GM23338 (cell line): ENCODE measurements at regions not wholly inside any gene's neighbourhood (a gene's known extent, or its start where the extent isn't known, plus 50 kb on each side); places are given as distances from the start of the nearest gene placed in this dataset.
A peak's percentile ranks its signal among the peaks of the same experiment; 100 is the strongest.

Source experiments
- ATAC-seq: fragments of 200-7000 bp; cut with Tn5 transposase; 3 replicates; pipeline ENCODE4 v1.9.1; 2020
- DNase-seq: peaks from one replicate; pipeline ENCODE4 v3.0.0-alpha.2; 2015; ENCODE audit warnings: low spot score
- H2AFZ ChIP-seq: fragments of 200-600 bp; sonication (generic); 2 replicates; pipeline ENCODE4 v1.8.0; 2016; ENCODE audit warnings: antibody characterized with exemption, mild to moderate bottlenecking, moderate library complexity
- H3F3A ChIP-seq: fragments of 200-600 bp; sonication (generic); replicated peaks from 2 replicates; pipeline ENCODE4 v1.8.0; 2017; ENCODE audit warnings: antibody characterized with exemption, mixed run types, low read depth
- H3K27ac ChIP-seq: fragments of 200-600 bp; sonication (generic); 2 replicates; pipeline ENCODE4 v1.6.1; 2016; ENCODE audit warnings: low read depth
- H3K27me3 ChIP-seq: fragments of 200-600 bp; sonication (generic); 2 replicates; pipeline ENCODE4 v1.8.0; 2016; ENCODE audit warnings: mild to moderate bottlenecking, mixed run types, moderate library complexity; ENCODE audit not compliant: insufficient read depth
- H3K36me3 ChIP-seq: fragments of 200-600 bp; sonication (generic); 2 replicates; pipeline ENCODE4 v1.8.0; 2016; ENCODE audit warnings: mild to moderate bottlenecking; ENCODE audit not compliant: insufficient read depth
- H3K4me1 ChIP-seq: fragments of 200-600 bp; sonication (generic); 2 replicates; pipeline ENCODE4 v1.8.0; 2016; ENCODE audit warnings: mild to moderate bottlenecking, moderate library complexity; ENCODE audit not compliant: insufficient read depth
- H3K4me2 ChIP-seq: fragments of 200-600 bp; sonication (generic); 2 replicates; pipeline ENCODE4 v1.7.1; 2017; ENCODE audit warnings: mixed run types
- H3K4me3 ChIP-seq: fragments of 200-600 bp; sonication (generic); 2 replicates; pipeline ENCODE4 v1.6.1; 2016; ENCODE audit warnings: mixed run types
- H3K79me2 ChIP-seq: fragments of 200-600 bp; sonication (generic); replicated peaks from 2 replicates; pipeline ENCODE4 v1.8.0; 2017; ENCODE audit warnings: mild to moderate bottlenecking; ENCODE audit not compliant: insufficient read depth
- H3K9me2 ChIP-seq: fragments of 200-600 bp; sonication (generic); 2 replicates; pipeline ENCODE4 v1.8.0; 2017; ENCODE audit not compliant: insufficient read depth
- H4K20me1 ChIP-seq: fragments of 200-600 bp; sonication (generic); replicated peaks from 2 replicates; pipeline ENCODE4 v1.8.0; 2017; ENCODE audit warnings: mild to moderate bottlenecking; ENCODE audit not compliant: insufficient read depth
- H3K27ac Mint-ChIP-seq: 2 replicates; pipeline ENCODE4 v1.8.0; 2020; ENCODE audit warnings: inconsistent platforms, mild to moderate bottlenecking, moderate library complexity, mixed read lengths
- H3K27me3 Mint-ChIP-seq: 3 replicates; pipeline ENCODE4 v1.8.0; 2022; ENCODE audit warnings: low read depth, mild to moderate bottlenecking, moderate library complexity, mixed read lengths, inconsistent platforms; ENCODE audit not compliant: insufficient read depth, poor library complexity
- H3K36me3 Mint-ChIP-seq: 3 replicates; pipeline ENCODE4 v1.8.0; 2021; ENCODE audit warnings: low read depth, mild to moderate bottlenecking, inconsistent platforms, moderate library complexity, mixed read lengths
- H3K4me1 Mint-ChIP-seq: 3 replicates; pipeline ENCODE4 v1.8.0; 2020; ENCODE audit warnings: mild to moderate bottlenecking, inconsistent platforms, mixed read lengths
- H3K4me3 Mint-ChIP-seq: 3 replicates; pipeline ENCODE4 v1.8.0; 2021; ENCODE audit warnings: moderate library complexity, mild to moderate bottlenecking, inconsistent platforms, mixed read lengths
- H3K9me3 Mint-ChIP-seq: 3 replicates; pipeline ENCODE4 v1.8.0; 2020; ENCODE audit warnings: moderate library complexity, mild to moderate bottlenecking, inconsistent platforms, mixed read lengths
- CREB1 ChIP-seq: fragments of 250-450 bp; sonication (Bioruptor Pico); IDR thresholded peaks from 2 replicates; pipeline ENCODE4 v1.5.0; 2020; ENCODE audit warnings: low read depth, mild to moderate bottlenecking, moderate library complexity
- EZH2phosphoT487 ChIP-seq: fragments of 200-600 bp; sonication (generic); IDR thresholded peaks from one replicate; pipeline ENCODE4 v1.8.1; 2018; ENCODE audit warnings: antibody characterized with exemption; ENCODE audit not compliant: unreplicated experiment
- JUNB ChIP-seq: IDR thresholded peaks from one replicate; pipeline ENCODE4 v1.6.1; 2016; ENCODE audit warnings: antibody characterized with exemption; ENCODE audit not compliant: unreplicated experiment
- POLR2AphosphoS5 ChIP-seq: IDR thresholded peaks from 2 replicates; pipeline ENCODE4 v1.6.1; 2016; ENCODE audit warnings: antibody characterized with exemption, low read depth
- STAT1 ChIP-seq: IDR thresholded peaks from one replicate; pipeline ENCODE4 v1.6.1; 2016; ENCODE audit warnings: antibody characterized with exemption; ENCODE audit not compliant: unreplicated experiment
- ZNF114 ChIP-seq: fragments of 250-450 bp; sonication (Bioruptor Pico); IDR thresholded peaks from 2 replicates; pipeline ENCODE4 v1.5.0; 2020; ENCODE audit warnings: mild to moderate bottlenecking, moderate library complexity
- TF ChIP-seq, protein P1 (sequence below): fragments of 250-450 bp; sonication (Bioruptor Pico); IDR thresholded peaks from 2 replicates; pipeline ENCODE4 v1.5.0; 2020; ENCODE audit warnings: mild to moderate bottlenecking, moderate library complexity
- TF ChIP-seq, protein P2 (sequence below): IDR thresholded peaks from one replicate; pipeline ENCODE4 v1.6.1; 2018; ENCODE audit warnings: antibody characterized with exemption; ENCODE audit not compliant: unreplicated experiment
- TF ChIP-seq, protein P3 (sequence below), 2 experiments: fragments of 200-600 bp in 1 of 2; sonication (generic) in 1 of 2; conservative IDR thresholded peaks; 2 replicates each; pipeline versions ENCODE4 v1.5.1 to v1.6.1; 2016 to 2017; ENCODE audit warnings: antibody characterized with exemption in 2 of 2, low read depth in 2 of 2, mild to moderate bottlenecking in 2 of 2, moderate library complexity in 1 of 2

- TF ChIP-seq, protein P1, sequence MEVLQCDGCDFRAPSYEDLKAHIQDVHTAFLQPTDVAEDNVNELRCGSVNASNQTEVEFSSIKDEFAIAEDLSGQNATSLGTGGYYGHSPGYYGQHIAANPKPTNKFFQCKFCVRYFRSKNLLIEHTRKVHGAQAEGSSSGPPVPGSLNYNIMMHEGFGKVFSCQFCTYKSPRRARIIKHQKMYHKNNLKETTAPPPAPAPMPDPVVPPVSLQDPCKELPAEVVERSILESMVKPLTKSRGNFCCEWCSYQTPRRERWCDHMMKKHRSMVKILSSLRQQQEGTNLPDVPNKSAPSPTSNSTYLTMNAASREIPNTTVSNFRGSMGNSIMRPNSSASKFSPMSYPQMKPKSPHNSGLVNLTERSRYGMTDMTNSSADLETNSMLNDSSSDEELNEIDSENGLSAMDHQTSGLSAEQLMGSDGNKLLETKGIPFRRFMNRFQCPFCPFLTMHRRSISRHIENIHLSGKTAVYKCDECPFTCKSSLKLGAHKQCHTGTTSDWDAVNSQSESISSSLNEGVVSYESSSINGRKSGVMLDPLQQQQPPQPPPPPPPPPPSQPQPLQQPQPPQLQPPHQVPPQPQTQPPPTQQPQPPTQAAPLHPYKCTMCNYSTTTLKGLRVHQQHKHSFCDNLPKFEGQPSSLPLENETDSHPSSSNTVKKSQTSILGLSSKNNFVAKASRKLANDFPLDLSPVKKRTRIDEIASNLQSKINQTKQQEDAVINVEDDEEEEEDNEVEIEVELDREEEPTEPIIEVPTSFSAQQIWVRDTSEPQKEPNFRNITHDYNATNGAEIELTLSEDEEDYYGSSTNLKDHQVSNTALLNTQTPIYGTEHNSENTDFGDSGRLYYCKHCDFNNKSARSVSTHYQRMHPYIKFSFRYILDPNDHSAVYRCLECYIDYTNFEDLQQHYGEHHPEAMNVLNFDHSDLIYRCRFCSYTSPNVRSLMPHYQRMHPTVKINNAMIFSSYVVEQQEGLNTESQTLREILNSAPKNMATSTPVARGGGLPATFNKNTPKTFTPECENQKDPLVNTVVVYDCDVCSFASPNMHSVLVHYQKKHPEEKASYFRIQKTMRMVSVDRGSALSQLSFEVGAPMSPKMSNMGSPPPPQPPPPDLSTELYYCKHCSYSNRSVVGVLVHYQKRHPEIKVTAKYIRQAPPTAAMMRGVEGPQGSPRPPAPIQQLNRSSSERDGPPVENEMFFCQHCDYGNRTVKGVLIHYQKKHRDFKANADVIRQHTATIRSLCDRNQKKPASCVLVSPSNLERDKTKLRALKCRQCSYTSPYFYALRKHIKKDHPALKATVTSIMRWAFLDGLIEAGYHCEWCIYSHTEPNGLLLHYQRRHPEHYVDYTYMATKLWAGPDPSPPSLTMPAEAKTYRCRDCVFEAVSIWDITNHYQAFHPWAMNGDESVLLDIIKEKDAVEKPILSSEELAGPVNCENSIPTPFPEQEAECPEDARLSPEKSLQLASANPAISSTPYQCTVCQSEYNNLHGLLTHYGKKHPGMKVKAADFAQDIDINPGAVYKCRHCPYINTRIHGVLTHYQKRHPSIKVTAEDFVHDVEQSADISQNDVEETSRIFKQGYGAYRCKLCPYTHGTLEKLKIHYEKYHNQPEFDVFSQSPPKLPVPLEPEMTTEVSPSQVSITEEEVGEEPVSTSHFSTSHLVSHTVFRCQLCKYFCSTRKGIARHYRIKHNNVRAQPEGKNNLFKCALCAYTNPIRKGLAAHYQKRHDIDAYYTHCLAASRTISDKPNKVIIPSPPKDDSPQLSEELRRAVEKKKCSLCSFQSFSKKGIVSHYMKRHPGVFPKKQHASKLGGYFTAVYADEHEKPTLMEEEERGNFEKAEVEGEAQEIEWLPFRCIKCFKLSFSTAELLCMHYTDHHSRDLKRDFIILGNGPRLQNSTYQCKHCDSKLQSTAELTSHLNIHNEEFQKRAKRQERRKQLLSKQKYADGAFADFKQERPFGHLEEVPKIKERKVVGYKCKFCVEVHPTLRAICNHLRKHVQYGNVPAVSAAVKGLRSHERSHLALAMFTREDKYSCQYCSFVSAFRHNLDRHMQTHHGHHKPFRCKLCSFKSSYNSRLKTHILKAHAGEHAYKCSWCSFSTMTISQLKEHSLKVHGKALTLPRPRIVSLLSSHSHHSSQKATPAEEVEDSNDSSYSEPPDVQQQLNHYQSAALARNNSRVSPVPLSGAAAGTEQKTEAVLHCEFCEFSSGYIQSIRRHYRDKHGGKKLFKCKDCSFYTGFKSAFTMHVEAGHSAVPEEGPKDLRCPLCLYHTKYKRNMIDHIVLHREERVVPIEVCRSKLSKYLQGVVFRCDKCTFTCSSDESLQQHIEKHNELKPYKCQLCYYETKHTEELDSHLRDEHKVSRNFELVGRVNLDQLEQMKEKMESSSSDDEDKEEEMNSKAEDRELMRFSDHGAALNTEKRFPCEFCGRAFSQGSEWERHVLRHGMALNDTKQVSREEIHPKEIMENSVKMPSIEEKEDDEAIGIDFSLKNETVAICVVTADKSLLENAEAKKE (CRISPR knock-in tag) = no peak
- TF ChIP-seq, protein P2, sequence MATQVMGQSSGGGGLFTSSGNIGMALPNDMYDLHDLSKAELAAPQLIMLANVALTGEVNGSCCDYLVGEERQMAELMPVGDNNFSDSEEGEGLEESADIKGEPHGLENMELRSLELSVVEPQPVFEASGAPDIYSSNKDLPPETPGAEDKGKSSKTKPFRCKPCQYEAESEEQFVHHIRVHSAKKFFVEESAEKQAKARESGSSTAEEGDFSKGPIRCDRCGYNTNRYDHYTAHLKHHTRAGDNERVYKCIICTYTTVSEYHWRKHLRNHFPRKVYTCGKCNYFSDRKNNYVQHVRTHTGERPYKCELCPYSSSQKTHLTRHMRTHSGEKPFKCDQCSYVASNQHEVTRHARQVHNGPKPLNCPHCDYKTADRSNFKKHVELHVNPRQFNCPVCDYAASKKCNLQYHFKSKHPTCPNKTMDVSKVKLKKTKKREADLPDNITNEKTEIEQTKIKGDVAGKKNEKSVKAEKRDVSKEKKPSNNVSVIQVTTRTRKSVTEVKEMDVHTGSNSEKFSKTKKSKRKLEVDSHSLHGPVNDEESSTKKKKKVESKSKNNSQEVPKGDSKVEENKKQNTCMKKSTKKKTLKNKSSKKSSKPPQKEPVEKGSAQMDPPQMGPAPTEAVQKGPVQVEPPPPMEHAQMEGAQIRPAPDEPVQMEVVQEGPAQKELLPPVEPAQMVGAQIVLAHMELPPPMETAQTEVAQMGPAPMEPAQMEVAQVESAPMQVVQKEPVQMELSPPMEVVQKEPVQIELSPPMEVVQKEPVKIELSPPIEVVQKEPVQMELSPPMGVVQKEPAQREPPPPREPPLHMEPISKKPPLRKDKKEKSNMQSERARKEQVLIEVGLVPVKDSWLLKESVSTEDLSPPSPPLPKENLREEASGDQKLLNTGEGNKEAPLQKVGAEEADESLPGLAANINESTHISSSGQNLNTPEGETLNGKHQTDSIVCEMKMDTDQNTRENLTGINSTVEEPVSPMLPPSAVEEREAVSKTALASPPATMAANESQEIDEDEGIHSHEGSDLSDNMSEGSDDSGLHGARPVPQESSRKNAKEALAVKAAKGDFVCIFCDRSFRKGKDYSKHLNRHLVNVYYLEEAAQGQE = no peak
- no peak for TF ChIP-seq ZNF114
Measured at GRCh38 chr4:34943741-34944386, 1300.5 kb downstream of the ARAP2 start (continued).

- H3K4me3 Mint-ChIP-seq = no peak overlapping the region
- Histone ChIP-seq H3K27ac (no peak overlapping the region), H3K36me3 (no peaks in the 10 kb centered on the region), H4K20me1 (no peaks in the 10 kb centered on the region), H3K4me1 (peaks cover 7% of the 10 kb centered on the region; the same call in 1 of the 2 replicates), H2AFZ (peak overlapping the region; percentile 75; the same call in 1 of the 2 replicates), H3K79me2 (no peaks in the 10 kb centered on the region), H3K4me3 (no peak overlapping the region), H3K9me2 (no peaks in the 10 kb centered on the region), H3K27me3 (no peaks in the 10 kb centered on the region), H3K4me2 (no peak overlapping the region), H3F3A (no peaks in the 10 kb centered on the region)
- H3K9me3 Mint-ChIP-seq = peaks cover 5% of the 10 kb centered on the region; the same call in 2 of the 3 replicates
- H3K36me3 Mint-ChIP-seq = peaks cover 2% of the 10 kb centered on the region; the same call in 1 of the 3 replicates
- H3K4me1 Mint-ChIP-seq = peaks cover 21% of the 10 kb centered on the region
- DNase-seq (no peak), ATAC-seq (no peak)
- 0 out of 2 replicates have a peak overlapping the region, but pooled peaks have one; percentile 23 for H3K27ac Mint-ChIP-seq
- no peaks in the 10 kb centered on the region for H3K27me3 Mint-ChIP-seq
- TF ChIP-seq JUNB (no peak), EZH2phosphoT487 (no peak), POLR2AphosphoS5 (no peak), CREB1 (no peak), STAT1 (no peak)
- TF ChIP-seq, protein P2 = no peak
- TF ChIP-seq, protein P3, sequence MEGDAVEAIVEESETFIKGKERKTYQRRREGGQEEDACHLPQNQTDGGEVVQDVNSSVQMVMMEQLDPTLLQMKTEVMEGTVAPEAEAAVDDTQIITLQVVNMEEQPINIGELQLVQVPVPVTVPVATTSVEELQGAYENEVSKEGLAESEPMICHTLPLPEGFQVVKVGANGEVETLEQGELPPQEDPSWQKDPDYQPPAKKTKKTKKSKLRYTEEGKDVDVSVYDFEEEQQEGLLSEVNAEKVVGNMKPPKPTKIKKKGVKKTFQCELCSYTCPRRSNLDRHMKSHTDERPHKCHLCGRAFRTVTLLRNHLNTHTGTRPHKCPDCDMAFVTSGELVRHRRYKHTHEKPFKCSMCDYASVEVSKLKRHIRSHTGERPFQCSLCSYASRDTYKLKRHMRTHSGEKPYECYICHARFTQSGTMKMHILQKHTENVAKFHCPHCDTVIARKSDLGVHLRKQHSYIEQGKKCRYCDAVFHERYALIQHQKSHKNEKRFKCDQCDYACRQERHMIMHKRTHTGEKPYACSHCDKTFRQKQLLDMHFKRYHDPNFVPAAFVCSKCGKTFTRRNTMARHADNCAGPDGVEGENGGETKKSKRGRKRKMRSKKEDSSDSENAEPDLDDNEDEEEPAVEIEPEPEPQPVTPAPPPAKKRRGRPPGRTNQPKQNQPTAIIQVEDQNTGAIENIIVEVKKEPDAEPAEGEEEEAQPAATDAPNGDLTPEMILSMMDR (conservative IDR thresholded peaks at IDR 0.05; ENCODE audit: low read depth in 2 of 2) = no peak
Measured at GRCh38 chr4:34950926-34951325, 1293.4 kb downstream of the ARAP2 start.
